ENCODE measurements at regions not wholly inside any gene's neighbourhood (a gene's known extent, or its start where the extent isn't known, plus 50 kb on each side); places are given as distances from the start of the nearest gene placed in this dataset.

DNA sequence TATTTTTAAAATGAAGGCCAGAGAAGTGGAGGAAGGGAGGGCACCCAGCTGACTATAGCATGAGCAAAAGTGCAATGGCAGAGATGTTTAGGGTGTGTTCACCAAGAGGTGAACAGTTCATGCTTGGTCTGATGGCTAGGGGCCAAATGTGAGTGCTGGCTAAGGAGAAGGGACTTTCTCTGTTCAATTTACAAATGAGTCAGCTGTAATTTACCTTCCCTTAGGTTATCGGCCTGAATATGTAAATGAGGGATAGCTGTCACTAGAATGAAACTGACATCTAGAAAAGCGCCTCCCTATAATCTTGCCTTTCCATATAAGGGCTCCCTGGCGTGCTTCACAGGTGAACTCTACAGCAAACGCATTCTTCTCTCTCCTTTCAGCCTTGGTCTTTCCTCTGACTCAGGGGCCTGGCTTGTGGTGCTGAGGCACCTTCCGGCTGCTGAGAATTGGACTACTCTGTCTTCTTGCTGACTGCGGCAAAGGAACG, 114.7 kb upstream of the BACH2 start:
- DNase-seq, result no peak

DNA sequence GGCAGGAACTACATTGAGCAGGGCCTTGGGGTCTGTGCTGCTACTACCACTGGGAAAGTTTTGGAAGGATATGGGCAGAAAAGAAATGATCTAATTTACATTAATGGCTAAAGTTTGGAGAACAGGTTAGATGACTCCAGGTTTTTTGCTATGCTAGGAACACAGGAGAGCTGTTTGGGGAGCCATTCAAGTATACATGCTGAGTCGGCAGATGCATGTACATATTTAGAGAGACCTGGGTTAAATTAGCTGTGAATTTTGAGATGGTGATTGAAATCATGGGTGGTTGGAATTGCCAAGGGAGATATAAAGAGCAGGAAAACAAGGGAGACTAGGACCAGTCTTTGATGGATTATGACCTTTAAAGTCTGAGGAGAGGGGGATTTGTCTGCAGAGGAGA, 113.1 kb upstream of the BACH2 start:
- DNase-seq, result no peak
- in situ Hi-C loops (cut with MboI; ENCODE audit: low pct_unique_long_range_greater_than_20kb, low sequenced_read_pairs), result no loop called here

More for the DNA sequence above, 114.7 kb upstream of the BACH2 start:
- in situ Hi-C loops (cut with MboI; ENCODE audit: low pct_unique_long_range_greater_than_20kb, low sequenced_read_pairs), result no loop called here

DNA sequence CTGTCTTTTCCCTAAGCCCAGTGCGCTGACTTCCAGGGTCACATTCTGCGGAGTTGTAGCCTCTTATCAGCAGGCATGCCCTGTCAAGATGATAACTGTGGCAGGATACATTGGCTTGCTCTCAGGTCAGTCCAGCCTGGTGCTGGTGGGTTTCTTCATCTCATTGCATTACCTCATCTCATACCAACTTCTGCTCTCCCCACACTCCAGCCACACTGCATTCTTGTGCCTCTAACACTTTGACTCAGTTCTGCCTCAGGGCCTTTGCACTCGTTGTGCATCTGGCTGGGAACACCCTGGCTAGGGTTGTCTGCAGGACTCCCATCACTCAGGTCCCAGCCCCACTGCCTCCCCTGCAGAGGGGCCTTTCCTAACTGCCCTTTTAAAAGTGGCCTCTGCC, 110.3 kb upstream of the BACH2 start:
- DNase-seq, result no peak
- in situ Hi-C loops (cut with MboI; ENCODE audit: low pct_unique_long_range_greater_than_20kb, low sequenced_read_pairs), result no loop called here

DNA sequence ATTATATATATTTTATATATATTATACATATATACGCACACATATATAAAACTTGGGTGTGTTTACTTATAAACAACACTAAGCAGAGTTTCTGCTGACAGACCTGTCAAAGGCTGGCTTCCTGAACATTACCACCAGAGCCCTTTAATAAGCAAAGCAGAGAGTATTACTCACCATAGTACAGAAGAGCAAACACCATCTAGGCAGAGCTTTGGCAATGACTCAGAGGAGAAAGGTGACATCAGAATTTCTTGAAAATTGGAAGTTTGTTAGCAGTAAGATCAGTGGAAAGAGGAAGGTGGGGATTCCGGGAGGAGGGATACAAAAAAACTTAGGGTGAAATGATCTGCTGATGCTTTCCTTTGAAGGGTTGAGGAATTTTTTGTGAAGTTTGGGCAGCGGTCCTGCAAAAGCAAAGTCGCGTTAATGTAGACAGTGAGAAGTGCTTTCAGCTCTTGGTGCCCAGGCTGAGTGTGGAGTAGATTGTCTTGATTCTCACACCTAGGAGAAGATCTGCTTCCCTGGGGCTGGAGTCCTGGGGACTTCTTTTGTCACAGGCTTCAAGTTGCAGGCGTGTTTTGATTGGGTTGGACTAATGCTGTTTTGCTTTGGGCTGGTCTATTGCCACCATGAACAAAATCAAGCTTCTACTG, 109.6 kb upstream of the BACH2 start:
- no peak for DNase-seq
- in situ Hi-C loops (cut with MboI; ENCODE audit: low pct_unique_long_range_greater_than_20kb, low sequenced_read_pairs), result no loop called here

DNA sequence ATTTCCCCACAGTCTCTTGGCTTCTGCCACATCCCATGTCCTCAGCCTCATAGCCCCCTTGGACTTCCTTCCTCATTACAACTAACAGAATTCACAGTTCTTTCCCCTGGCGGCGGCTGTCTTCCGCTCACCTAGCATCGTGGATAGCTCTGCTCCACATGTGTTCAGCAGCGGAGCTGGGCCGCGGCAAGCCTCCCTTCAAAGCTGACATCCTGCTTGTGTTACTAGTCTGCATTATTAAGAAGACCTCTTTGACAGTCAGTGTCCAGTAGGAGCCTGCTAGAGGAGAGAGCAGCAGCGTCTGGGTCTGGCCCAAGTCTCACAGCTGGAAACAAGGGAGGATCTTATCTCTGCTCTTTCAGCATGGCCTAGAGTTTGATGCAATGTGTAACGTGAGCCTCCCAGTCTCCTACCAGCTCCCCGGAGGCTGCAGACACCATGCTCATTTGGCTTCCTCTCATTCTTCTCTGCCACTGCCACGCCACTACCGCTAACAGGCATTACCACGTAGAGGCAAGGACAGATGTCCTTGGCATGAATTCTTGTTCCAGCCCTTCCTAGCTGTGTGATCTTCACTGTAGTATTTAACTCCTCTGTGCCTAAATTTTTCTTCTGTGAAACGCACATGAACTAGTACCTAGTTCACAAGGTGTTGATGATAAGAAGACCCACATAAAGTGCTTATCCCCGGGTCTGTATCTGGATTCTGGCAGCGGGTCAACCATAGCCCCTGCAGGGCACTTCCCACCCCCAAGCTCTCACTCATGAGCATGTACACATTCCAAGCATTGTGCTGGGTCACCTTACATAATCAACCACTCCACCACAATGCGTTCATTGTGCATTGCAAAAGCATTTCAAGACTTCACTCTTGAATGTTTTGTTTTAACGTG, 107.1 kb upstream of the BACH2 start:
- in situ Hi-C loops (cut with MboI; ENCODE audit: low pct_unique_long_range_greater_than_20kb, low sequenced_read_pairs), result no loop called here
- peak; percentile 3 for DNase-seq

DNA sequence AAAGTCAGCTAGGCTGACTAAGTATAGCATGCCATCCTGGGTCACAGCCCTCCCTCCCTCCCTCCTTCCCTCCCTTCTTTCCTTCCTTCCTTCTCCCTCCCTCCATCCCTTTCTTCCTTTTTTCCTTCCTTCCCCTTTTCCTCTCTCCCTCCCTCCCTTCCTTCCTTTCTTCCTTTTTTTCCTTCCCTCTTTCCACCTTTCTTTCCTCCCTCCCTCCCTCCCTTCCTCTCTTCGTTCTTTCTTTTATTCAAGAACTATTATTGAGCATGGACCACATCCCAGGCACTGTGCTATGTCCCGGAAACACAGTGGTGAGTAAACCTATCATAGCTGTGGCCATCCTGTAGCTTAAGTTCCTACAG, 106.2 kb upstream of the BACH2 start:
- in situ Hi-C loops (cut with MboI; ENCODE audit: low pct_unique_long_range_greater_than_20kb, low sequenced_read_pairs), result no loop called here
- DNase-seq, result no peak

DNA sequence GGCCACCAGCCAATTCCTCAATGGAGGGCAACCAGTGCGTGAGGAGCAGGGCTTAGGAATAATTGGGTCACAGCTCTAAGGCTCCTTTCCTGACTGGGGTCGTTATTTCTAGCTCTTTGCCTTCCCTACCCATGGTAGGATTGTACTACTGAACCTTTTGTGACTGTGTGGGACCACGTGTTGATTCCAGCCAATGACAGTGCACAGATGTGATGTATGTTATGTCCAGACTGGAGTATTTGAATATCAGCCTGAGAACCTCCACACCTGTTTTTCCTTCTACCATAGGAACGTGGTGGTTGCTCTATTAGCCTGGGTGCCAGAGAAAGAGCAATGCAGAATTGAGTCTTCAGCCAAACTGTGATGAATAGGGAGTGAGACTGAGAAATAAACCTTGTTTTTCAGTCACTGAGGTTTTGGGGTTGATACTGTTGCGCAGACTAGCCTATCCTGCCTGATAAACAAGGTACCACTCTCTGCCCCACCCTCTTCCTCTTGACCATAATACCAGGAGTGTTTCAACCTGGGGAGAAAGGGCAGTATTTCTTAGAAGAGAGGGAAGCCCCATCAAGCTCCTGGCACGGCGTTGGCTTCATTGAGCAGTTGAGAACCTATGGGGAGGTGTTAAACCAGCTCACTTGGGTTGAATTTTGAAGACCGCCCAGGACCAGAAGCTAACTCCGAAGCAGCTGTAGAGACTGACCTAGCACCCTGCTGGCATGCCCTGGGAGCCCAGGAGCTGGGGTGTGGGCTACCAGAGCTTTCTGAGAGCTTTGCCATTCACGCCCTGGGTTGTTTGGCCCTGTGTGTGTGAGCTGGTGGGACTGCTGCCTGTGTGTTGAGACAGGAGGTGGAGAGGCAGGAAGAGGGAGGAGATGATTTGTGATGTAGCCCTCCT, 105.5 kb upstream of the BACH2 start:
- no peak for DNase-seq
- in situ Hi-C loops (cut with MboI; ENCODE audit: low pct_unique_long_range_greater_than_20kb, low sequenced_read_pairs), result no loop called here

DNA sequence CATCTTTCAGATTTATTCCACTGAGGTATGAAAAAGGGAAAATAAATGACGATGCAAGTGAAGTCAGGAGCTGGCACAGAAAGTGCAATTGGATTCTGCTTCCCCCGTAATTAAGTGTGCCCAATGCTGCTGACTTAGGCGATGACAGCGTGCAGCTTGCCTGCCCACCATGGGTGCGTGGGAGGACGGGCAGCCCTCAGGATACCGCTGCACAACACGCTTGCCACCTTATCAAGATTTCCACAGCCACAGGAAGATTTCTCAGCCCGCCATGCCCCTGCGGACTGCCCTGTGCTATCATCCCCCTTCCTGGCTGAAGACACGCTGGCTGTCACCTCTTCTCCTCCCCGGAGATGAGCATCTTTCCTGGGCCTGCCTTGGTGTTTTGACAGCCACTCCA, 103.3 kb upstream of the BACH2 start:
- DNase-seq, result peak; percentile 9
- in situ Hi-C loops (cut with MboI; ENCODE audit: low pct_unique_long_range_greater_than_20kb, low sequenced_read_pairs), result no loop called here

DNA sequence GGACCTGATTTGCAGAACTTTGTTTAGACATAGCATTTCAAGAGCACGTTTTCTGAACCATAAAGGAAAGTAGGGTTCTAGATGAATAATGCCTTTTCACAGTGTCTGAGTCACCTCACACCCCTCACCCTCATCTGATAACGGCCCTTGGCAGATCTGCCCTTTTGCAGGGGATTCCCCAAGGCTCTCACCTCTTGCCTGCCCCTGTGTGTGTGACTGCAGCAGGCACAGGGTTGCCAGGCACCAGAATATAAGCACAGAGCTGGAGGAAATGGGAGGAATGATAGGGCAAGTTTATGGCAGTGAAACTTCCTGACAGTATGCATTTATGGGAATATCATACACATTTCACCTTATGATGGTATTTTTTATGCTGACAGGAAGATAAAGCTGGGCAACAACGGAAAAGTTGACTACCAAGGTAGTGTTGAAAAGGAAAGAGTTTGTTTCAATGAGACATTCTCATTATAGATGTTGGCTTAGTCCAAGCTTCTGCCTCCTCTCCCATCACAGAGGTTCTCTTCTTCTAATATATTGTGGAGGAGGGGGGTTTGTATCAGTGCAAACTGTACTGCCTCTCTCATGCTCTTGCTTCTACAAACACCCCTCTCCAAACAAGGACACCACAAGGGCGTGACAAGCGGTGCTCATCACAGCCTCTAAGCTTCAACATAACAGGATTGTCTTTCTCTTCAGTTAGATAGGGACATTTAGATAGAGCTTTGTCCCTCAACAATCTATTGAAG, 101.5 kb upstream of the BACH2 start:
- in situ Hi-C loops (cut with MboI; ENCODE audit: low pct_unique_long_range_greater_than_20kb, low sequenced_read_pairs), result no loop called here
- DNase-seq, result no peak

DNA sequence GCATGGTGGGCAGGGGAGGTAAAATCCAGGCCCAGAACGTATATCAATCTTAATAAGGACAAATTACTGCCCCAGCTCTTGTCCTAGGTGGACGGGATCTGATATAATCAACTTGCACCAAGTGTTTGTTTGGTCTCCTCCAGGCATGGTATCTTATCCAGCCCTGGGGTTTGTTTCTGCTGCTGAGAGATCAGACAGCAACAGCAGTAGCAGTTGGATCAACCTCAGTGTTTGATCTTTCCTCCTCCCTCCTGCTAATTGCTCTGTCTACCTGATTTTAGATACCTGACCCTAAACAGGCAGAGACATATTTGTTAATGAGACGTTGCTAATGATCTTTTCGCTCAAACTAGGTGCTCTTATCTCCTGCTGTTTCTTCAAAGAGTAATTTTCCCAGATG, 100.4 kb upstream of the BACH2 start:
- in situ Hi-C loops (cut with MboI; ENCODE audit: low pct_unique_long_range_greater_than_20kb, low sequenced_read_pairs), result no loop called here
- DNase-seq, result no peak

DNA sequence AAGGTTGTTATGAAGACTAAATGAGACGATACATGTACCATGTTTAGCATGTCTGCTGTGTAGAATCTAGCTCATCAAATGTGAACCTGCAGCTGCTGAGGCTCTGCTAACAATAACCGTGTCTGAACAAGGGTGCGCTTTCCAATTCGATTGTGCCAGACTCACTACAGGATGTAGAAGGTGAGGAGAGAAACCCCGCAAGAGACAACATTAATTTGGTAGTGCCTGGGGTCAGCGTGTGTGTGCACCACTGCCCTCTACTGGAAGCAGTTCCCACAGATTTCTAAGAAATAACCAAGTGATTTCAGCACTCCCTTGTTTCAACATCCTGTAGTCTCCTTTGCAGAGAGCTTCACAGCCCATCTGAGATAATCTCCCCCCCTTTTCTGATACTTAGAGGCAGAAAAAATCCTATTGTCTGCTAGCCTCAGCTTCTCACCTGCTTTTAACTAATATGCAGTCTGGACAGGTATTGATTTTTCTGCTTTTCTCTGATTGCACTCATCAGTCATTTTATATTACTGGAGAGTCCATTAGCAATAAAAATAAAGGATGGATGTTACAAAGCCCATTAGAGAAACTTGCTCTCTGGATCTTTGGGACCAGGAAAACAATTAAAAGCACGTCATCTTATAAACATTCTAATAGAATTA, 96.7 kb upstream of the BACH2 start:
- in situ Hi-C loops (cut with MboI; ENCODE audit: low pct_unique_long_range_greater_than_20kb, low sequenced_read_pairs), result no loop called here
- peak; percentile 64 for DNase-seq

DNA sequence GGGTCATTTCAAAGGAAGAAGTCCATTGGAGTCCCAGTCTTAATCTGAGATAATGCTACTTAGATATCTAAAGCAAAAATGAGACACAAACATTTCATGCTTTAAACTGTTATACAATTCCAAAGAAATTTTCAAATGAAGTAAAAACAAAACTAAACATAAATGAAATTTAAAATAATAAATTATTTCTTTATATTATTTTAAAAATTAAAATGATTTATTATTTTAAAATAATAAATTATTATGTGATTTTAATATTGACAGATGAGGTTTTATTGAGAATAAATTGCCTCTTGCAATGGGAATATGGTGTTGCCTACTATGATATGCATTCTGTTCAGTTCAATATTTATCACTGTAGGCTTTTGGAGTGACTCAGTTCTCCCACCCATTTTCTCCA, 93.7 kb upstream of the BACH2 start:
- in situ Hi-C loops (cut with MboI; ENCODE audit: low pct_unique_long_range_greater_than_20kb, low sequenced_read_pairs), result no loop called here
- no peak for DNase-seq

DNA sequence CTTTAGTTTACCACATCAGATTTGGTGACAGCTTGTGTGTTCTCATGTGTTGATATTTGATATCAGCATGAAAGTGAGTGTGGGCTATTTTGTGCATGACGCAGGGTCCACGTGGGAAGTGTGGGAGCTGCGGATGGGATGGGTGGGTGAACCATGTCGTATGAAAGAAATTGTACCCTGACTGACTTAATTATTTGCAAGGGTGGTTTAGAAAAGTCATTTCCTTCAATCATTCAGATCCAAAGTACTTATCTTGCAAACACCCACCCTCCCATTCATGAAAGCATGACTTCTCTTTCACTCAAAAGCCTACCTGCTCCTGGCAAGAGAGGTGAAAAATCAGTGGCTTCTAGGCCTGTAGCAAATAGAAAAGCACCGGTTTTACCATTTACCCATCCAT, 91.8 kb upstream of the BACH2 start:
- in situ Hi-C loops (cut with MboI; ENCODE audit: low pct_unique_long_range_greater_than_20kb, low sequenced_read_pairs), result no loop called here
- DNase-seq, result no peak

DNA sequence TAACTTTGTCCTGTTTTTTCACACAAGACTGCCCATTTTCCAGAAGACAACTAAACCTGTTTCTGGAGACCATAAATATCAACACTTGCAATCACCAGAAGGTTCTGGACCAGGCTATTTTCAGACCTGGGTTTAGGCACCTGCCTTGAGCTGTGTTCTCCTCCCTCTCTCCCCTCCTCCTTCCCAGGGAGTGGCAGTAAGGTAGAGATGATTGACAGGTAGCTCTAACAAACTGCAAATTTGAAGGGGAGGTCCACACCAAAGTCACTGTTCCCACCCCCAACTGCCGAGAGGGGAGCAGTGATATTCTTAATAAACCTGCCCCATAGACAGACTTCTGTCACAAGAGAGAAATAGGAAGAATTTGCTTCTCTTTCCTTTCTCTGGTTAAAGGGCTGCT, 91.2 kb upstream of the BACH2 start:
- DNase-seq, result no peak
- in situ Hi-C loops (cut with MboI; ENCODE audit: low pct_unique_long_range_greater_than_20kb, low sequenced_read_pairs), result no loop called here

DNA sequence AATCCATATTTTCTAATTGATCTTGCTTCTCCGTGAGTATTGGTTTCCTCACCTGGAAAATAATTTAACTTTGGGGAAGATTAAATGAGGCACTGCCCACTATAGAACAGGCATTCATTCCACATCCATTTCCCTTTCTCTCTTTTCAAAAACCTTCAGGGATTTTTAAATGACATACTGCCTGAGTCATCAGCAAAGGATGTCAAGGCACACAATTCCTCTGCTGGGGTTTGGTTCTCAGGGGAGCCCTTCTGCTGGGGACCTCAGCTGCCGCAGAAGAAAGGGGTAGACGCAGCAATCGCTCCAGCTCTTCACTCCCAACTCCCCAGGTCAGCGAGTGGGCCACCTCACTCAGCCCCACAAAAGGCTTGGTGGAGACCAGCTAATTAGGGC, 90.7 kb upstream of the BACH2 start:
- in situ Hi-C loops (cut with MboI; ENCODE audit: low pct_unique_long_range_greater_than_20kb, low sequenced_read_pairs), result no loop called here

DNA sequence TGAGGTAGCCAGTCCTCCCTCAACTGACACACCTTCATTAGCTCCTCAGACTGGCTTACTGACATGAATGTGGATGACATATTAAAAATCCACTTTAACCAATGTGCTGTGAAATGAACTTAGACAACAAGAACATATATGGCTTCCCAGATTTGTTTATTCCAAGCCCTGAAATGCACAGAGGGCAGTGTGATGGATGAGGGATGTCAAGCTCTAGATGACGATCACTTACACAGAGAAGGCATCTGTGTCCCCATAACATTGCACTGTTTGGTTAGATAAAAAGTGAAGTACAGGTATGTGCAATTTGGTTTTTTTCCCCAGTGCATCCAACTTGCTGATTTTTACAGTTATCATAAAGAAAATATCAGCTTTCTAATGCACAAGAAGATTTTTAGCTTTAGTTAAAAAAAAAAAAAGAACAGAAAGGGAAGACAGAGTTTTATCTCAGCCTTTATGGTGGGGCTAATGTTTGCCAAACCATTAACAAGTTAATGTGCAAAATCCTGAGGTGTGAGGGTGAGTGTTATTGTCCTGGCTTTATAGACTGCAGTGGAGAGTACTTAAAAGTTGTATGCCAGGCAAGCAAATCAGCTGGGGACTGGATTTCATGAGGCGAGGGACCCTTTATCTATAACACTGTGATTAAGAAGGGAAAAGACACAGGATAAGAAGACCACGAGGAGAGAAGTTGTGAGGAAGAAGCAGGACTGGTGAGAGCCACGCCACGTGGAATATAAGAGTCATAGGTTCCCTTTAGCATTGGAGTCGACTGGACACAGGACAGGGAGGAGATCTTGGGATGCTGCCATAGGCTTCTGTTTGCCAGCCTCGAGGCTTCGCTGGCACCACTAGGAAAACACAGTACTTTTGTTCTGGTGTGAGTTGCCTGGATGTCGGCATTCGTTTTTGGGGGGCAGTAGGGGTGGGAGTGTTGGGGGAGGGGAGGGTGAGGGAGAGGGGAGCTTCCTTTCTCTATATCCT, 90.0 kb upstream of the BACH2 start:
- in situ Hi-C loops (cut with MboI; ENCODE audit: low pct_unique_long_range_greater_than_20kb, low sequenced_read_pairs), result no loop called here
- no peak for DNase-seq

More for the DNA sequence above, 90.7 kb upstream of the BACH2 start:
- no peak for DNase-seq

DNA sequence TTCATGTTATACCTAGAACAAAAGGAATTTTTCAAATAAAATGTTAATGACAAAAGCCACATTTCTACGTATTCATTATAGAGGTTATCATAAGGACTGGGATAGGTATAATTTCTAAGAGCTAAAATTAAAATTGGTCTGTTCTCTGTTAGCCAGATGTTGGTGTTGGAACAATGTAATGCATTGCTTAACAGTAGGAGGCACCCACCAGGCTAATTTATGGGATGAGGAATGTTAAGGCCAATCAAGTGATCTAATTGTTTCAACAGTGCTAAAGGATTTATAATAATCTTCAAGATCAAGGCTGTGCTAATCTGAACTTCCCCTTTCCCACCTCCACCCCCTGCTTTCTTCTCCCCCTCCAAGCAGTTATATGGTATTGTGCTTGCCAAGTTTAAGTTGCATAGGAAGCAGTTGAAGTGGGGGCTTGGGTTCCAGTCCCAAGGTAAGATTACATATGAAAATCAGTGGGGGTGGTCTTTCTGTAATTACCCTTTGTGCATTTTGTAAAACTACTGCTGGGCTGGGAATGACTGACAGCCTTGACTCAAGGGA, 89.2 kb upstream of the BACH2 start:
- peak; percentile 18 for DNase-seq
- in situ Hi-C loops (cut with MboI; ENCODE audit: low pct_unique_long_range_greater_than_20kb, low sequenced_read_pairs), result no loop called here

Measured in KBM-7 (cell line).